HK-2 (cell line): ENCODE measurements at regions not wholly inside any gene's neighbourhood (a gene's known extent, or its start where the extent isn't known, plus 50 kb on each side); places are given as distances from the start of the nearest gene placed in this dataset.
"Not testable (repeated sequence)": the region's sequence is repeated elsewhere in the genome, so short reads cannot be mapped to it uniquely, and the experiment has no call there.

Experiments
- DNase-seq: peaks from one replicate; pipeline ENCODE4 v3.0.0-alpha.2; 2018; ENCODE audit not compliant: unreplicated experiment

- peak; percentile 21 for DNase-seq
These were observed 146.7 kb downstream of the HLX start for GRCh38 chr1:221025956-221026355.

- no peak for DNase-seq
These were observed 150.9 kb downstream of the HLX start for GRCh38 chr1:221029981-221030649.

- DNase-seq: no peak
These were observed 151.7 kb downstream of the HLX start for GRCh38 chr1:221030990-221031389.

GRCh38 chr1:221031458-221032203 is 152.4 kb downstream of the HLX start:
- DNase-seq: no peak

GRCh38 chr1:221032204-221032585 is 153.0 kb downstream of the HLX start:
- no peak for DNase-seq

GRCh38 chr1:221032637-221033280 is 153.5 kb downstream of the HLX start:
- DNase-seq: no peak

GRCh38 chr1:221035662-221036153 is 156.5 kb downstream of the HLX start:
- peak; percentile 27 for DNase-seq

GRCh38 chr1:221039616-221040015 is 160.4 kb downstream of the HLX start:
- DNase-seq: no peak

- DNase-seq: no peak
These were observed 160.9 kb downstream of the HLX start for GRCh38 chr1:221040101-221040500.

GRCh38 chr1:221040691-221041285 is 161.5 kb downstream of the HLX start:
- no peak for DNase-seq

GRCh38 chr1:221044538-221044937 is 165.3 kb downstream of the HLX start:
- no peak for DNase-seq

- no peak for DNase-seq
These were observed 165.9 kb downstream of the HLX start for GRCh38 chr1:221045151-221045550.

- DNase-seq: no peak
These were observed 166.9 kb downstream of the HLX start for GRCh38 chr1:221045842-221046831.

- not testable (repeated sequence) for DNase-seq
These were observed 172.1 kb downstream of the HLX start for GRCh38 chr1:221051391-221051790.

GRCh38 chr1:221053889-221054288 is 174.6 kb downstream of the HLX start:
- DNase-seq: no peak

GRCh38 chr1:221059506-221059905 is 180.3 kb downstream of the HLX start:
- no peak for DNase-seq

- no peak for DNase-seq
These were observed 184.4 kb downstream of the HLX start for GRCh38 chr1:221063651-221064050.

GRCh38 chr1:221066351-221067001 is 187.2 kb downstream of the HLX start:
- DNase-seq: no peak

GRCh38 chr1:221067721-221068120 is 188.5 kb downstream of the HLX start:
- DNase-seq: no peak

- no peak for DNase-seq
These were observed 190.1 kb downstream of the HLX start for GRCh38 chr1:221069178-221069903.
